BE2C (cell line): ENCODE measurements at regions not wholly inside any gene's neighbourhood (a gene's known extent, or its start where the extent isn't known, plus 50 kb on each side); places are given as distances from the start of the nearest gene placed in this dataset.

Source experiments
- DNase-seq: peaks from one replicate; pipeline ENCODE4 v3.0.0-alpha.2; 2020
- H3K27me3 ChIP-seq: fragments of 250-450 bp; sonication (Bioruptor Pico); 2 replicates; pipeline ENCODE4 v1.5.1; 2020; ENCODE audit warnings: mild to moderate bottlenecking
- H3K36me3 ChIP-seq: fragments of 250-450 bp; sonication (Bioruptor Pico); 2 replicates; pipeline ENCODE4 v1.5.1; 2020; ENCODE audit warnings: mild to moderate bottlenecking
- H3K4me1 ChIP-seq: fragments of 250-450 bp; sonication (Bioruptor Pico); 2 replicates; pipeline ENCODE4 v1.5.1; 2020
- H3K4me3 ChIP-seq: 2 replicates; pipeline ENCODE4 v1.5.1; 2011; ENCODE audit warnings: low read depth, low read length
- H3K9me3 ChIP-seq: fragments of 250-450 bp; sonication (Bioruptor Pico); 2 replicates; pipeline ENCODE4 v1.5.1; 2020
- CTCF ChIP-seq: IDR thresholded peaks from 2 replicates; pipeline ENCODE4 v1.5.1; 2012; ENCODE audit warnings: mild to moderate bottlenecking, low read depth, low read length

GRCh38 chr12:24054416-24054815, 104.9 kb upstream of the SOX5 start:
- no peak for DNase-seq
- TF ChIP-seq CTCF, result no peak
- Histone ChIP-seq H3K27me3 (no peaks in the 10 kb centered on the region), H3K4me1 (peaks cover 3% of the 10 kb centered on the region; the same call in 1 of the 2 replicates), H3K4me3 (no peak overlapping the region), H3K36me3 (no peaks in the 10 kb centered on the region), H3K9me3 (no peaks in the 10 kb centered on the region)

GRCh38 chr12:24049728-24050127, 100.3 kb upstream of the SOX5 start:
- no peak for TF ChIP-seq CTCF

GRCh38 chr12:24049101-24049500, 99.6 kb upstream of the SOX5 start:
- no peak for DNase-seq
- H3K36me3 ChIP-seq, result no peaks in the 10 kb centered on the region
- H3K4me3 ChIP-seq, result no peak overlapping the region
- no peaks in the 10 kb centered on the region for H3K4me1 ChIP-seq
- H3K9me3 ChIP-seq, result no peaks in the 10 kb centered on the region
- H3K27me3 ChIP-seq, result no peaks in the 10 kb centered on the region
- no peak for TF ChIP-seq CTCF

More at GRCh38 chr12:24049728-24050127, 100.3 kb upstream of the SOX5 start:
- DNase-seq, result no peak
- Histone ChIP-seq H3K36me3 (no peaks in the 10 kb centered on the region), H3K27me3 (no peaks in the 10 kb centered on the region), H3K4me3 (no peak overlapping the region), H3K4me1 (no peaks in the 10 kb centered on the region), H3K9me3 (no peaks in the 10 kb centered on the region)

- H3K36me3 ChIP-seq, result no peaks in the 10 kb centered on the region
- TF ChIP-seq CTCF, result no peak
- no peaks in the 10 kb centered on the region for H3K4me1 ChIP-seq
- no peaks in the 10 kb centered on the region for H3K27me3 ChIP-seq
- no peak for DNase-seq
- H3K4me3 ChIP-seq, result no peak overlapping the region
- no peaks in the 10 kb centered on the region for H3K9me3 ChIP-seq
Observed at GRCh38 chr12:24048446-24048845, 99.0 kb upstream of the SOX5 start.

- Histone ChIP-seq H3K9me3 (no peaks in the 10 kb centered on the region), H3K36me3 (no peaks in the 10 kb centered on the region), H3K27me3 (no peaks in the 10 kb centered on the region), H3K4me1 (no peaks in the 10 kb centered on the region), H3K4me3 (no peak overlapping the region)
- no peak for DNase-seq
- no peak for TF ChIP-seq CTCF
Observed at GRCh38 chr12:24047326-24047725, 97.9 kb upstream of the SOX5 start.

- no peak for DNase-seq
- H3K27me3 ChIP-seq, result no peaks in the 10 kb centered on the region
- no peaks in the 10 kb centered on the region for H3K9me3 ChIP-seq
- no peaks in the 10 kb centered on the region for H3K4me1 ChIP-seq
- no peak overlapping the region for H3K4me3 ChIP-seq
- no peaks in the 10 kb centered on the region for H3K36me3 ChIP-seq
- no peak for TF ChIP-seq CTCF
Observed at GRCh38 chr12:24045816-24046257, 96.4 kb upstream of the SOX5 start.
